ENCODE measurements at regions not wholly inside any gene's neighbourhood (a gene's known extent, or its start where the extent isn't known, plus 50 kb on each side); places are given as distances from the start of the nearest gene placed in this dataset.
"Not testable (repeated sequence)": the region's sequence is repeated elsewhere in the genome, so short reads cannot be mapped to it uniquely, and the experiment has no call there.

- not testable (repeated sequence) for H3K9me3 Mint-ChIP-seq; H3K27me3 Mint-ChIP-seq; DNase-seq; H3K4me1 Mint-ChIP-seq (ENCODE audit: low read depth); H3K4me3 Mint-ChIP-seq; H3K36me3 Mint-ChIP-seq (ENCODE audit: low read depth); H3K27ac Mint-ChIP-seq
Measured at GRCh38 chr1:146522345-146522744, 293.5 kb upstream of the NOTCH2NLA start.

- H3K27me3 Mint-ChIP-seq, H3K4me3 Mint-ChIP-seq, DNase-seq: not testable (repeated sequence)
Measured at GRCh38 chr1:146521804-146522203, 293.0 kb upstream of the NOTCH2NLA start.

GRCh38 chr1:146513754-146514153 is 284.9 kb upstream of the NOTCH2NLA start:
- not testable (repeated sequence) for H3K4me1 Mint-ChIP-seq (ENCODE audit: low read depth); H3K27ac Mint-ChIP-seq; H3K4me3 Mint-ChIP-seq; DNase-seq; H3K36me3 Mint-ChIP-seq (ENCODE audit: low read depth); H3K27me3 Mint-ChIP-seq; H3K9me3 Mint-ChIP-seq

More at GRCh38 chr1:146521804-146522203, 293.0 kb upstream of the NOTCH2NLA start:
- not testable (repeated sequence) for H3K9me3 Mint-ChIP-seq; H3K27ac Mint-ChIP-seq; H3K36me3 Mint-ChIP-seq (ENCODE audit: low read depth); H3K4me1 Mint-ChIP-seq (ENCODE audit: low read depth)

- not testable (repeated sequence) for DNase-seq; H3K27me3 Mint-ChIP-seq; H3K36me3 Mint-ChIP-seq (ENCODE audit: low read depth); H3K9me3 Mint-ChIP-seq; H3K4me3 Mint-ChIP-seq; H3K4me1 Mint-ChIP-seq (ENCODE audit: low read depth); H3K27ac Mint-ChIP-seq
Measured at GRCh38 chr1:146511047-146511777, 282.4 kb upstream of the NOTCH2NLA start.

GRCh38 chr1:146510248-146510983 is 281.6 kb upstream of the NOTCH2NLA start:
- H3K36me3 Mint-ChIP-seq (ENCODE audit: low read depth); H3K27me3 Mint-ChIP-seq; H3K4me1 Mint-ChIP-seq (ENCODE audit: low read depth); DNase-seq; H3K4me3 Mint-ChIP-seq; H3K9me3 Mint-ChIP-seq; H3K27ac Mint-ChIP-seq: not testable (repeated sequence)

GRCh38 chr1:146504121-146504520 is 275.3 kb upstream of the NOTCH2NLA start:
- not testable (repeated sequence) for H3K27ac Mint-ChIP-seq; H3K36me3 Mint-ChIP-seq (ENCODE audit: low read depth); DNase-seq; H3K27me3 Mint-ChIP-seq; H3K9me3 Mint-ChIP-seq; H3K4me3 Mint-ChIP-seq; H3K4me1 Mint-ChIP-seq (ENCODE audit: low read depth)

GRCh38 chr1:146487555-146487954 is 258.7 kb upstream of the NOTCH2NLA start:
- DNase-seq; H3K4me3 Mint-ChIP-seq; H3K4me1 Mint-ChIP-seq (ENCODE audit: low read depth); H3K27ac Mint-ChIP-seq; H3K36me3 Mint-ChIP-seq (ENCODE audit: low read depth); H3K27me3 Mint-ChIP-seq; H3K9me3 Mint-ChIP-seq: not testable (repeated sequence)

GRCh38 chr1:146487155-146487554 is 258.3 kb upstream of the NOTCH2NLA start:
- not testable (repeated sequence) for DNase-seq; H3K27me3 Mint-ChIP-seq; H3K9me3 Mint-ChIP-seq; H3K4me3 Mint-ChIP-seq; H3K27ac Mint-ChIP-seq; H3K36me3 Mint-ChIP-seq (ENCODE audit: low read depth); H3K4me1 Mint-ChIP-seq (ENCODE audit: low read depth)

GRCh38 chr1:146486300-146487014 is 257.6 kb upstream of the NOTCH2NLA start:
- not testable (repeated sequence) for H3K9me3 Mint-ChIP-seq; H3K4me3 Mint-ChIP-seq; H3K4me1 Mint-ChIP-seq (ENCODE audit: low read depth); H3K36me3 Mint-ChIP-seq (ENCODE audit: low read depth); H3K27me3 Mint-ChIP-seq; H3K27ac Mint-ChIP-seq; DNase-seq

GRCh38 chr1:146484195-146484594 is 255.4 kb upstream of the NOTCH2NLA start:
- H3K4me3 Mint-ChIP-seq; H3K9me3 Mint-ChIP-seq; H3K27me3 Mint-ChIP-seq; H3K4me1 Mint-ChIP-seq (ENCODE audit: low read depth); H3K27ac Mint-ChIP-seq; DNase-seq; H3K36me3 Mint-ChIP-seq (ENCODE audit: low read depth): not testable (repeated sequence)

GRCh38 chr1:146479188-146479587 is 250.4 kb upstream of the NOTCH2NLA start:
- H3K27ac Mint-ChIP-seq; H3K36me3 Mint-ChIP-seq (ENCODE audit: low read depth); DNase-seq; H3K9me3 Mint-ChIP-seq; H3K4me1 Mint-ChIP-seq (ENCODE audit: low read depth); H3K4me3 Mint-ChIP-seq; H3K27me3 Mint-ChIP-seq: not testable (repeated sequence)

GRCh38 chr1:146478125-146478720 is 249.4 kb upstream of the NOTCH2NLA start:
- H3K27ac Mint-ChIP-seq; H3K36me3 Mint-ChIP-seq (ENCODE audit: low read depth); H3K4me3 Mint-ChIP-seq; H3K27me3 Mint-ChIP-seq; H3K9me3 Mint-ChIP-seq; H3K4me1 Mint-ChIP-seq (ENCODE audit: low read depth): not testable (repeated sequence)
- peak; percentile 32 for DNase-seq

GRCh38 chr1:146475086-146475485 is 246.3 kb upstream of the NOTCH2NLA start:
- DNase-seq; H3K36me3 Mint-ChIP-seq (ENCODE audit: low read depth); H3K4me3 Mint-ChIP-seq; H3K27me3 Mint-ChIP-seq; H3K27ac Mint-ChIP-seq; H3K9me3 Mint-ChIP-seq; H3K4me1 Mint-ChIP-seq (ENCODE audit: low read depth): not testable (repeated sequence)

GRCh38 chr1:146474216-146474615 is 245.4 kb upstream of the NOTCH2NLA start:
- not testable (repeated sequence) for H3K4me3 Mint-ChIP-seq; H3K4me1 Mint-ChIP-seq (ENCODE audit: low read depth); H3K9me3 Mint-ChIP-seq; H3K36me3 Mint-ChIP-seq (ENCODE audit: low read depth); H3K27ac Mint-ChIP-seq; DNase-seq; H3K27me3 Mint-ChIP-seq

Measured in activated T-cell treated with anti-CD3 and anti-CD28 coated beads, Interleukin-2, amount 50 U/mL, for 24 hours (primary cell).